ENCODE measurements at regions not wholly inside any gene's neighbourhood (a gene's known extent, or its start where the extent isn't known, plus 50 kb on each side); places are given as distances from the start of the nearest gene placed in this dataset.

DNA sequence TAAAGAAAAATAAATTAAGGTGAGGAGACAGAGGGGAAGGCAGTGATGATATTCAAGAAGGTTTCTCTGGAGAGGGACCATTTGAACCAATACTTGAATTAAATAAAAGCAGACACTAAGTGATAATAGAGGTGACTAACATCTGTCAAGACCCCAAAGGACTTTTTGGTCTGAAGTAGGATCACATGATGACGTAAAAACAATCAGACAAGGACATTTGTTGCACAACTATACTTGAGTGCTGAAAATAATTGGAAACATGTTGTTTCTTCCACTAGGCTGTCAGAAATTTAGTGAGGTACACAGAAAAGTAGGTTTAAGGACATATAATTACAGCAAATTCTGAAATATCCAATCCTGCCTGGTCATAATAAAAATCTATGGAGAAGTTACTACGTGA lies 179.5 kb downstream of the WNT5A start:
- Histone ChIP-seq H3F3A (ENCODE audit: insufficient read depth, low read length) (no peaks in the 10 kb centered on the region), H3K9ac (ENCODE audit: low read length) (no peak overlapping the region), H2AFZ (ENCODE audit: low read length) (no peak overlapping the region), H4K20me1 (ENCODE audit: insufficient read depth, low read length) (no peaks in the 10 kb centered on the region), H3K4me1 (ENCODE audit: insufficient read depth, low read length, severe bottlenecking) (no peaks in the 10 kb centered on the region), H3K79me2 (ENCODE audit: insufficient read depth, low read length) (no peaks in the 10 kb centered on the region), H3K27ac (ENCODE audit: low read depth, low read length, poor library complexity, severe bottlenecking) (no peak overlapping the region), H3K9me3 (ENCODE audit: low read length) (no peaks in the 10 kb centered on the region), H3K4me2 (ENCODE audit: low read length) (no peak overlapping the region), H3K9me2 (ENCODE audit: low read depth, low read length) (no peaks in the 10 kb centered on the region), H3K27me3 (ENCODE audit: insufficient read depth, low read length) (0 out of 2 replicates have a peak, but pooled peaks cover 3% of the 10 kb centered on the region), H3K4me3 (ENCODE audit: low read depth, low read length, poor library complexity, severe bottlenecking) (no peak overlapping the region), H3K36me3 (ENCODE audit: insufficient read depth, low read length) (no peaks in the 10 kb centered on the region)
- no peak for TF ChIP-seq EZH2 (IDR thresholded peaks at IDR 0.05; ENCODE audit: borderline replicate concordance, low read length)
- TF ChIP-seq, protein P1, sequence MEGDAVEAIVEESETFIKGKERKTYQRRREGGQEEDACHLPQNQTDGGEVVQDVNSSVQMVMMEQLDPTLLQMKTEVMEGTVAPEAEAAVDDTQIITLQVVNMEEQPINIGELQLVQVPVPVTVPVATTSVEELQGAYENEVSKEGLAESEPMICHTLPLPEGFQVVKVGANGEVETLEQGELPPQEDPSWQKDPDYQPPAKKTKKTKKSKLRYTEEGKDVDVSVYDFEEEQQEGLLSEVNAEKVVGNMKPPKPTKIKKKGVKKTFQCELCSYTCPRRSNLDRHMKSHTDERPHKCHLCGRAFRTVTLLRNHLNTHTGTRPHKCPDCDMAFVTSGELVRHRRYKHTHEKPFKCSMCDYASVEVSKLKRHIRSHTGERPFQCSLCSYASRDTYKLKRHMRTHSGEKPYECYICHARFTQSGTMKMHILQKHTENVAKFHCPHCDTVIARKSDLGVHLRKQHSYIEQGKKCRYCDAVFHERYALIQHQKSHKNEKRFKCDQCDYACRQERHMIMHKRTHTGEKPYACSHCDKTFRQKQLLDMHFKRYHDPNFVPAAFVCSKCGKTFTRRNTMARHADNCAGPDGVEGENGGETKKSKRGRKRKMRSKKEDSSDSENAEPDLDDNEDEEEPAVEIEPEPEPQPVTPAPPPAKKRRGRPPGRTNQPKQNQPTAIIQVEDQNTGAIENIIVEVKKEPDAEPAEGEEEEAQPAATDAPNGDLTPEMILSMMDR (IDR thresholded peaks at IDR 0.05; ENCODE audit: low read length), result no peak

DNA sequence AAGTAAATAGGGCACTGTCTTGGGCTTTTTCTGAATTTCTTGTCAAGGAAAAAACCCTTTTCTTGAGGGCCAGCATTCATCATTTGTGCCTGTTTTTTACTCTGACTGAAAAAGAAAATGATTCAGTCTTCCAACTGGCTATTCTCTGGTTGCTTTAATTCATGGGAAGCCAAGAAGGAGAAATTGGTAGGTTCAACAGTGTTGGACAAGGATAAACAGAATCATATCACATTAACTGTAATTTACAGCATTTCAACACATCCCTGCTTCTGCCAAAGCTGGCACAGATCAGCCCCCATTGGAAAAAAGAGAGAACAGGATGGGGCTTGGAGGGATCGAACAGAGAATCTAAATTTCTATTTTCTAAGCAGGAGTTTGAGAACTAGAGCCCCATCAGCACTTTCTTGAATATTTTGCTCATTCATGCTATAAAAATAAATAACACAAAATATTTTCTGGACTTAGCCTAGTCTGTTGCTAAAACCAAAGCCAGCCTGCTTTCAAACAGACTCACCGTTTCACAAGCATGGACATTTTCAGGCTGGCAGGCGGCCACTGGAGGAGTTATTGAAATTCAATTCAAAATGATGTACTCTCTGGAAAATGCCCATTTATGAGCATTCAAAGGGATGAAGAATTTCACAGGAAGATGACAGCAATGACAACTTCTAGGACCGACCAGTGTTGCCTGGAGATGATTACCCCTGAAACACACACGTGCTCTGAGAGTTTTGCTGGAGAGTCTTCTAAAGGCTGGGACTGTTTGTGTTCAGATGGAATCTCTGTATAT lies 181.2 kb downstream of the WNT5A start:
- TF ChIP-seq, protein P1 (IDR thresholded peaks at IDR 0.05; ENCODE audit: low read length), result no peak
- no peak for TF ChIP-seq EZH2 (IDR thresholded peaks at IDR 0.05; ENCODE audit: borderline replicate concordance, low read length)
- H3K4me3 ChIP-seq (ENCODE audit: low read depth, low read length, poor library complexity, severe bottlenecking), result no peak overlapping the region
- no peaks in the 10 kb centered on the region for H3K4me1 ChIP-seq (ENCODE audit: insufficient read depth, low read length, severe bottlenecking)
- H3K4me2 ChIP-seq (ENCODE audit: low read length), result no peak overlapping the region
- H4K20me1 ChIP-seq (ENCODE audit: insufficient read depth, low read length), result no peaks in the 10 kb centered on the region
- H3K9me2 ChIP-seq (ENCODE audit: low read depth, low read length), result no peaks in the 10 kb centered on the region
- H3K79me2 ChIP-seq (ENCODE audit: insufficient read depth, low read length), result no peaks in the 10 kb centered on the region
- 0 out of 2 replicates have a peak, but pooled peaks cover 3% of the 10 kb centered on the region for H3K27me3 ChIP-seq (ENCODE audit: insufficient read depth, low read length)
- no peaks in the 10 kb centered on the region for H3K9me3 ChIP-seq (ENCODE audit: low read length)
- no peak overlapping the region for H3K27ac ChIP-seq (ENCODE audit: low read depth, low read length, poor library complexity, severe bottlenecking)
- no peaks in the 10 kb centered on the region for H3K36me3 ChIP-seq (ENCODE audit: insufficient read depth, low read length)
- H2AFZ ChIP-seq (ENCODE audit: low read length), result no peak overlapping the region
- H3F3A ChIP-seq (ENCODE audit: insufficient read depth, low read length), result no peaks in the 10 kb centered on the region
- no peak overlapping the region for H3K9ac ChIP-seq (ENCODE audit: low read length)

DNA sequence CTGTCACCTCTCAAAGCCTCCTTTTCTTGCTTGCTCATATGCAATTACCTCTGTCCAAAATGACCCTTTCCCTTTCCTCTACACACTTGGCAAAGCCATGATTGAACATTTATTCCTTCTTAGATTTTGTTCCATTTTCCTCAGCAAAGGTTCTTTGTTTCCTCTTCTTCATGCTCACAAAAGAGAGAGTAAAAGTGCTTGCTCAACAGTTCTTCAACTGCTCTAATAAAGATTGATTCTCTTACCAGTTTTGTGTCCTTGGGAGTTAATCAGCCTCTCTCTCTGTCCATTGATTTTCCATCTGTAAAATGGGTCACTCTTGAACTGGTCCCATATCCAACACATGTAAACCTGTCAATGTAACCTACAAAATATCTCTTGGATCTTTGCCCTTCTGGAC lies 186.4 kb downstream of the WNT5A start:
- Histone ChIP-seq H3K9me3 (ENCODE audit: low read length) (no peaks in the 10 kb centered on the region), H3K9me2 (ENCODE audit: low read depth, low read length) (no peaks in the 10 kb centered on the region), H3K4me1 (ENCODE audit: insufficient read depth, low read length, severe bottlenecking) (no peaks in the 10 kb centered on the region), H3K9ac (ENCODE audit: low read length) (no peak overlapping the region), H3K79me2 (ENCODE audit: insufficient read depth, low read length) (no peaks in the 10 kb centered on the region), H3K27ac (ENCODE audit: low read depth, low read length, poor library complexity, severe bottlenecking) (no peak overlapping the region), H2AFZ (ENCODE audit: low read length) (no peak overlapping the region), H3K36me3 (ENCODE audit: insufficient read depth, low read length) (no peaks in the 10 kb centered on the region), H4K20me1 (ENCODE audit: insufficient read depth, low read length) (no peaks in the 10 kb centered on the region), H3K4me3 (ENCODE audit: low read depth, low read length, poor library complexity, severe bottlenecking) (no peak overlapping the region), H3K27me3 (ENCODE audit: insufficient read depth, low read length) (no peaks in the 10 kb centered on the region), H3F3A (ENCODE audit: insufficient read depth, low read length) (no peaks in the 10 kb centered on the region), H3K4me2 (ENCODE audit: low read length) (no peak overlapping the region)
- TF ChIP-seq, protein P1 (IDR thresholded peaks at IDR 0.05; ENCODE audit: low read length), result no peak
- no peak for TF ChIP-seq EZH2 (IDR thresholded peaks at IDR 0.05; ENCODE audit: borderline replicate concordance, low read length)

Measured in OCI-LY1 (cell line).